GM23248 (cell line): ENCODE measurements at regions not wholly inside any gene's neighbourhood (a gene's known extent, or its start where the extent isn't known, plus 50 kb on each side); places are given as distances from the start of the nearest gene placed in this dataset. TPM values are rescaled to one million over a fixed set of nuclear protein-coding genes. Genes with fewer than 3 reads are reported as not detected.

Experiments used
- DNase-seq: peaks from one replicate; pipeline ENCODE4 v3.0.0-alpha.2; 2015
- H2AFZ ChIP-seq: fragments of 200-600 bp; sonication (generic); 2 replicates; pipeline ENCODE4 v1.6.1; 2016; ENCODE audit warnings: antibody characterized with exemption
- H3F3A ChIP-seq: fragments of 200-600 bp; sonication (generic); 2 replicates; pipeline ENCODE4 v1.6.1; 2016; ENCODE audit warnings: mild to moderate bottlenecking, antibody characterized with exemption, mixed run types; ENCODE audit not compliant: insufficient read depth
- H3K27ac ChIP-seq: fragments of 200-600 bp; sonication (generic); 2 replicates; pipeline ENCODE4 v1.5.1; 2016; ENCODE audit warnings: mild to moderate bottlenecking
- H3K27me3 ChIP-seq: fragments of 200-600 bp; sonication (generic); replicated peaks from 2 replicates; pipeline ENCODE4 v1.6.1; 2016; ENCODE audit warnings: mild to moderate bottlenecking; ENCODE audit not compliant: insufficient read depth
- H3K36me3 ChIP-seq: fragments of 200-600 bp; sonication (generic); 2 replicates; pipeline ENCODE4 v1.6.1; 2016; ENCODE audit warnings: low read depth, mild to moderate bottlenecking
- H3K4me1 ChIP-seq: fragments of 200-600 bp; sonication (generic); 2 replicates; pipeline ENCODE4 v1.6.1; 2016; ENCODE audit warnings: mild to moderate bottlenecking; ENCODE audit not compliant: insufficient read depth
- H3K4me2 ChIP-seq: fragments of 200-600 bp; sonication (generic); one replicate; pipeline ENCODE4 v1.6.1; 2016; ENCODE audit warnings: mild to moderate bottlenecking; ENCODE audit not compliant: unreplicated experiment
- H3K4me3 ChIP-seq: fragments of 200-600 bp; sonication (generic); 2 replicates; pipeline ENCODE4 v1.5.1; 2016; ENCODE audit warnings: mild to moderate bottlenecking
- H3K79me2 ChIP-seq: fragments of 200-600 bp; sonication (generic); 2 replicates; pipeline ENCODE4 v1.6.1; 2016; ENCODE audit warnings: mild to moderate bottlenecking; ENCODE audit not compliant: insufficient read depth
- H3K9ac ChIP-seq: fragments of 200-600 bp; sonication (generic); 2 replicates; pipeline ENCODE4 v1.6.1; 2016; ENCODE audit warnings: mild to moderate bottlenecking
- H3K9me2 ChIP-seq: fragments of 200-600 bp; sonication (generic); 2 replicates; pipeline ENCODE4 v1.6.1; 2016; ENCODE audit warnings: mixed run types, mild to moderate bottlenecking, moderate library complexity; ENCODE audit not compliant: insufficient read depth
- H3K9me3 ChIP-seq: fragments of 200-600 bp; sonication (generic); one replicate; pipeline ENCODE4 v1.6.1; 2017; ENCODE audit warnings: low read depth
- H4K20me1 ChIP-seq: fragments of 200-600 bp; sonication (generic); 2 replicates; pipeline ENCODE4 v1.6.0; 2016; ENCODE audit not compliant: insufficient read depth
- EZH2 ChIP-seq: fragments of 200-600 bp; sonication (generic); IDR thresholded peaks from 2 replicates; pipeline ENCODE4 v1.6.1; 2018; ENCODE audit warnings: antibody characterized with exemption, mild to moderate bottlenecking; ENCODE audit not compliant: insufficient read depth, poor library complexity, severe bottlenecking
- EZH2phosphoT487 ChIP-seq: fragments of 200-600 bp; sonication (generic); IDR thresholded peaks from 2 replicates; pipeline ENCODE4 v1.6.1; 2018; ENCODE audit warnings: antibody characterized with exemption, moderate library complexity, mild to moderate bottlenecking, low read depth; ENCODE audit not compliant: insufficient read depth
- WGBS, 2 experiments: methylation state at CpG; one replicate each; pipeline ENCODE4 v1.1.6; 2015 to 2017; ENCODE audit warnings: low lambda C conversion rate in 2 of 2, low coverage in 1 of 2; ENCODE audit errors: missing lambda C conversion rate in 2 of 2; 5-methylcytosine and 5-hydroxymethylcytosine counted together
- in situ Hi-C: fragments of 300-500 bp; cut with MboI; formaldehyde crosslinking; loops from 2 replicates; pipeline ENCODE4 v1.15.0; 2020
- microRNA counts: library from miRNA; unstranded; fragments of <30 nt; microRNA quantifications from one replicate; lab custom pipeline; 2016
- microRNA-seq: library from miRNA; unstranded; fragments of <30 nt; microRNA quantifications from one replicate; pipeline ENCODE4, GENCODE V29; 2016; ENCODE audit warnings: borderline number of aligned reads
- small RNA-seq: library from RNA; depleted of rRNA; stranded (forward); fragments of <200 nt; gene quantifications from one replicate; pipeline ENCODE3, GENCODE V24; 2014; ENCODE audit warnings: low read depth, low replicate concordance

GRCh38 chr1:168368131-168368530, 87.5 kb downstream of the TBX19 start:
- H3K4me2 ChIP-seq, result no peak overlapping the region
- H3K9me2 ChIP-seq, result no peaks in the 10 kb centered on the region
- no peaks in the 10 kb centered on the region for H3K4me1 ChIP-seq
- H3K27ac ChIP-seq, result no peak overlapping the region
- TF ChIP-seq EZH2phosphoT487, result no peak
- TF ChIP-seq EZH2, result no peak
- WGBS, 2 experiments, result 71 to 76% methylated on average over 1 of the region's 1 CpG
- no peaks in the 10 kb centered on the region for H3K79me2 ChIP-seq
- no peak for DNase-seq
- no peak overlapping the region for H2AFZ ChIP-seq
- H3F3A ChIP-seq, result no peaks in the 10 kb centered on the region
- H3K27me3 ChIP-seq, result peaks cover 9% of the 10 kb centered on the region; the same call in 1 of the 2 replicates
- H4K20me1 ChIP-seq, result no peaks in the 10 kb centered on the region
- H3K9me3 ChIP-seq, result no peaks in the 10 kb centered on the region
- H3K36me3 ChIP-seq, result no peaks in the 10 kb centered on the region
- no peak overlapping the region for H3K4me3 ChIP-seq
- in situ Hi-C loops, result no loop called here
- H3K9ac ChIP-seq, result no peak overlapping the region

DNA sequence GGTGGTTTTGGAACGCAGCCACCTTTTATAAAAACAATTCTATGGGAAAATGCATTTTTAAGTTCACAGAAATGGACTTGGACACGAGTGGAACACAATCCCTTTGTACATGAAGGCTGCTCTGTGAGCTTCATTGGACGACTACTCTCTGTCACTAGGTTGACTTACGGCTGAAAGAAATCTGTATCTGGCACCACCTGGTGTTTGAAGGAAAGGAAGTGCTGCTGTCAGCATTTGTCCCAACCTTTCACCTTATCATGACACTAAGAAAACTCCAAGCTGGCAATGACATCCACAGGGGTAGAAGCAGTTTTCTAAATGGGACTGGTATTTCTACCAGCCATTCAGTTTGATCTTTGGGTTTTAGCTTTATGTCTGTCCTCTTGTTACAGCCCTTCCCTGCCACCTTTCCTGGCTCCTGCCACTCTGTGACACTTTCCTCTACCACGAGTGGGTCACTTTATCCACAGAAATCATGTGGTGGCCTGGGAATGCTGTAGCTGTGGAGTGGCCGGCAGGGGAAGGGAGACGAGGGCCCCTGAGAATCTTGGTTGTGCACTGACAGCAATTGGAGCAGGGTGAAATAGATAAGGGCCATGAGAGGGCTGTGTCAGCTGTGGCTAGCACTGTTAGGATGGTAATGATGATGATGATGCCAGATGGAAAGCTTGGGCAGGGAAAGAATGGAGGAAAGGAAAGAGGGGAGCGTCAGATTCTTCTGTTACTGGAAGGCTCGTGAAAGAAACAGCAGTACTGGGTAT, 85.2 kb downstream of the TBX19 start:
- H2AFZ ChIP-seq, result no peak overlapping the region
- no peak overlapping the region for H3K4me3 ChIP-seq
- no peaks in the 10 kb centered on the region for H4K20me1 ChIP-seq
- WGBS, 2 experiments, result 57 to 63% methylated on average over 9 of the region's 9 CpGs
- H3K4me2 ChIP-seq, result no peak overlapping the region
- H3K27me3 ChIP-seq, result peaks cover 9% of the 10 kb centered on the region; the same call in 1 of the 2 replicates
- no peaks in the 10 kb centered on the region for H3F3A ChIP-seq
- in situ Hi-C loops, result no loop called here
- peaks cover under 1% of the 10 kb centered on the region; the same call in 1 of the 2 replicates for H3K4me1 ChIP-seq
- H3K9me3 ChIP-seq, result no peaks in the 10 kb centered on the region
- H3K36me3 ChIP-seq, result no peaks in the 10 kb centered on the region
- no peak overlapping the region for H3K9ac ChIP-seq
- DNase-seq, result no peak
- no peaks in the 10 kb centered on the region for H3K79me2 ChIP-seq
- H3K9me2 ChIP-seq, result no peaks in the 10 kb centered on the region
- H3K27ac ChIP-seq, result no peak overlapping the region
- TF ChIP-seq EZH2phosphoT487 (no peak), EZH2 (no peak)

MicroRNAs encoded in the stretch of these regions (microRNA counts, 767-probe panel; counts per million panel counts)
- 447 counts per million, percentile 86 among the panel's probes with 10 or more counts for microRNA hsa-miR-557 (lab: Ali Mortazavi, UCI)

Small RNA genes in the stretch of these regions (microRNA-seq; reads per million reads assigned to microRNA genes)
- gene MIR557, result not detected

Small RNA genes in the stretch of these regions (small RNA-seq; reads per million reads assigned to genes)
- not detected for gene MIR557
